ENCODE measurements at regions not wholly inside any gene's neighbourhood (a gene's known extent, or its start where the extent isn't known, plus 50 kb on each side); places are given as distances from the start of the nearest gene placed in this dataset.

DNA sequence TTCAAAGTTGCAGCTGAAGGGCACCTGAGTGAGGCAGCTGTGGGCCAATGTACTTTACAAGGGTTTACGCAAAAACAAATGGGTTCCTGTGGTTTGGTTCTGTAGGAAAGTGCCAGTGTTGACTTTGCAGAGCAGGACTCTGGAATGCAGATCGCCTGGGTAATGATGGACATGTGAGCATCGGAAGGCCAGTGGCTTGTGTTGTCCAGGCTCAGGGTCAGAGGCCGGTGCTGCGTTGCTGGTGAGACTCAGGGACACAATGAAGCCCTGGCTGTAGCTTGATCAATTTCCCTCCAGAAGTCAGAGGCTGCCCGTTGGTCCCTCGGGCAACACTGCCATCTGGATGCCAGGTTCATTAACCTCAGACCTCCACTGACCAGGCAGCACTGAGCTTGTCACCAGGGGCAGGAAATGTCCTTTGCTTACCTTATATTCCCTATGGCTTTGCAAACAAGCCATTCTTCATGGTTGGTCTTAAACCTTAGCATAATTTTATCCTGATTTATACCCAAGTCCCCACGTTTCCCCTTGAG is 753.4 kb downstream of the QKI start:
- DNase-seq (ENCODE audit: low read depth): no peak

DNA sequence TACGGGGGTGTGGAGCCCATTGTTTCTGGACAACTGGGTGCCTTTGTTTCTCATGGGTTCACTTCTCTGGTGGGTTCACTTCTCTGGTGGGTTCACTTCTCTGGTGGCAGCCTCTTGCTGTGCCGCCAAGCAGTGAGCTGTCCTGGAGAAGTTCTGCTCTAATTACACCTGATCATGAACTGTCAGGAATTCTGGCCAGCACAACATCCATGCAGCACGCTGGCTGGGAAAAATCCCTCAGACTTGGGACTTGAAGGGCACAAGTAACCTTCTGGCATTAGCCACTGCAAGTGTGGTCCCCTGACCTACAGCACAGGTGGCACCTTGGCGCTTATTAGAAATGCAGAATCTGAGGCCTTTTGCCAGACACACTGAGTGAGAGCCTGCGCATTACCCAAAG is 752.5 kb downstream of the QKI start:
- DNase-seq (ENCODE audit: low read depth): no peak

DNA sequence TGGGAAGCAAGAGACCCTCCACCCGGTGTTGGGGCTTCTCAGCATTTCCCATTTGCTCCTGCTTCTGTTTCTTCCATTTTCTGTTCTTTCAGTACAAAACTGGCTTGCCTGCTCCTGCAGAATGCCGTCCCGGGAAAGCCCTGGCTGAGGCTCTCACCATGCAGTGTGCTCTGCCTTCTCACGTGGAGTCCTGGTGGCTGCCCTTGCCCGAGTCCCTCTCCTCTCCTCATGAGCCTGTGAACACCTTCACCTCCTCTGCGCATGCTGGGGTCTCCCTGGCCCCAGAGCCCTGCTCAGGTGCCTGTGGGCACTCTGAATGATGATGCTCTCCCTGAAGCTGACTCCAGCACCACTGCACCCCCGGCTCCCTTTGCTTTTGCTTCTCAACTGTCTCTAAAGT is 752.0 kb downstream of the QKI start:
- no peak for DNase-seq (ENCODE audit: low read depth)

DNA sequence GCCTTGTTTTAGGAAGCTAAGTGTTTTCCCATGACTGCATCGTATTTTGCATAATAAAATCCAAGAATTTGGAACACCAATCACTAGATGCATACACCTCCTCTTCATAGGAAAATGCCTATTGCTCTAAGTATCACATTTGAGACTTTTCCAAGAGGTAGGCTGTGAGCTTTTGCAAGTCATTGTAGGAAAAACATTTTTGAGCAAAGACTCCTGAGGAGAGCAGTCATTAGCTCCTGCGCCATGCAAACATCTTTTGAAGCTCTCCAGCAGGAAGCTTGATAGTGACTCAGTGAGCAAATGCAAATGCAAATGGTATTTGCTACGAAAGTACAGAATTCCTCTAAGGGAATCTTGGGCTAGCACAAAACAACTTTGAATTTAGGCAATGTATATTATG is 750.4 kb downstream of the QKI start:
- DNase-seq (ENCODE audit: low read depth): no peak

DNA sequence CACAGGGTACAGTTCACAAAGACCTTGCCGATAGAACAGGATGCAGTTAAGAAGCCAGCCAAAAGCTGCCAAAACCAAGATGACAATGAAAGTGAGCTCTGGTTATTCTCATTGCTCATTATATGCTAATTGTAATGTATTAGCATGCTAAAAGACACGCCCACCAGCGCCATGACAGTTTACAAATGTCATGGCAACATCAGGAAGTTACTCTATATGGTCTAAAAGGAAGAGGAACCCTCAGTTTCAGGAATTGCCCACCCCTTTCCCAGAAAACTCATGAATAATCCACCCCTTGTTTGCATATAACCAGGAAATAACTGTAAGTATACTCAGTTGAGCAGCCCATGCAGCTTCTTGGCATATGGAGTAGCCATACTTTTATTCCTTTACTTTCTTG is 748.7 kb downstream of the QKI start:
- DNase-seq (ENCODE audit: low read depth): no peak

DNA sequence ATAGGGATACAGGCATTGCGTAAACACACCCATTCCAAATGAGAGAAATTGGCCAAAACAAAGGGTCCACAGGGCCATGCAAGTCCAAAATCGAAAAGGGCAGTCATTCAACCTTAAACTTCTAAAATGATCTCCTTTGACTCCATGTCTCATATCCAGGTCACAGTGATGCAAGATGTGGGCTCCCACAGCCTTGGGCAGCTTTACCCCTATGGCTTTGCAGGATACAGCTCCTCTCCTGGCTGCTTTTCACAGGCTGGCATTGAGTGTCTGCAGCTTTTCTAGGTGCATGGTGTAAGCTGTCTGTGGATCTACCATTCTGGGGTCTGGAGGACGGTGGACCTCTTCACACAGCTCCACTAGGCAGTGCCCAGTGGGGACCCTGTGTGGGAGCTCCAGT is 744.5 kb downstream of the QKI start:
- no peak for DNase-seq (ENCODE audit: low read depth)

DNA sequence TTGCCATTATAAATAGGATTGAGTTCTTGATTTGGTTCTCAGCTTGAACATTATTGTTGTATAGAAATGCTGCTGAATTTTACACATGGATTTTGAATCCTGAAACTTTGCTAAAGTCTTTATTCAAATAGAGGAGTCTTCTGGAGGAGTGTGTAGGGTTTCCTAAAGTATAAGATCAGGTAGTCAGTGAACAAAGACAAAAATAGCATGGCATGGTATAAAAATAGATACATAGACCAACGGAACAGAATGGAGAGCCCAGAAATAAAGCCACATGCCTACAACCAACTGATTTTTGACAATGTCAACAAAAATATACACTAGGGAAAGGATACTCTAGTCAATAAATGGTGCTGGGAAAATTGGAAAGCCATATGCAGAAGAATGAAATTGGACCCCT is 740.1 kb downstream of the QKI start:
- DNase-seq (ENCODE audit: low read depth): no peak

DNA sequence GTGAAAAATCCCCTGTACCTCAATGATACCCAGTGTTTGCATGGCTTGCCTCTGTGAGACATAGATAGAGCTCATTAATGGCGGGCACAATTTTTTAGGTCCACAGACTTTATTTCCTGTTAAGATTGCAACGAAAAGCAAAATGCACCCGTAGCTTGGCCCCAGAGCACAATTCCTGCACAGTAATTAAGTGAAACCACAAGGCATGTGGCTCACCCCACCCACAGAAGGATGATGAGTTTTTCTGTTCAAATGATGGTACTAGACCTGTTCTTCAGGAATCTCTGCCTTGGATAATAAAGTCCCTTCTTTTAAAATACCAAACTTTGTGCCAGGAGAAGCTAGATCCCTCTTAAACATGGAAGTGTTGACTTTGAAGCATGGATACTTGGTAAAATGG is 738.1 kb downstream of the QKI start:
- no peak for DNase-seq (ENCODE audit: low read depth)

DNA sequence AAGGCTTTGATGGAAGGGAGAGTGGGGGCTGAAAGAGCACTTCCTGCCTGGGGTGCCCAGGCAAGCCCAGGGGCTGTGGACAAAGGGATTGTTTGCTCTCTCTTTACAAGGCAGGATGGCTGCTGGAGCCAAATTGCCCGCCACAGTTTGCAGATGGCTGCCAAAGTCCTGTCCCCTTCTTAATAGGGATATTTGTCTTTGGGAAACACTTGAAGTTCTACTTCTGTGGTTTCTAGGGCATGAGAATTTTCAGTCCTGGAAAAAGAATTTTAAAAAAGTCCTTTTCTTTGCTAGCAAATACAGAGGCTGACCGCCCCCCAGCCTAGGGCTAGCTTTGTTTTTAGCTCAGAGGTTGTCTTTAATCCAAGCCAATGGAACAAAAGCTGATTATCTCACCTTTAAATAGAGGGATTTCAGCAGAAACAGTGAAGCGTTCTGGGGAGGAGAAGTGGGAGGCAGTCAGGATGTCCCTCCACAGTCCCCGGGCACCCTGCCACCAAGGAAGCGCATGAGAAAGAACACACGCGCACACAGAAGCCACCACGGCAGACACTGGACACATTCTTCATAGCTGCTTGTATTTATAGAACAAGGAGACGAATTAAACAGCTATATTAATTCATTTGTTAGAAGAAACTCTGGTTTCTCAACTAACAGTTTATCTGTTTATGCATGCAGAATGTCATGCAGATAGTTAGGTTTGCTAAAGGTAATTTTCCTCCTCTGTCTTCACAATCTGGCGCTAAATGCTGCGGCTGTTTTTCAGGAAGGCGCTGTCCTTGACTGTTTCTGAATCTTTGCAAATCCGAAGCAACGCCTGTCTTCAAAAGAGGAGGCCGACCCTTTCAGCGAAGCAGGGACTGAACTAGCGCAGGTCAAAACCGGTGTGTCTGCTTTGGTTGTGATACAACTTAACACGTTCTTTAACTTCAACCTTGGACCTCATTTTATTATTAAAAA is 736.9 kb downstream of the QKI start:
- no peak for DNase-seq (ENCODE audit: low read depth)

DNA sequence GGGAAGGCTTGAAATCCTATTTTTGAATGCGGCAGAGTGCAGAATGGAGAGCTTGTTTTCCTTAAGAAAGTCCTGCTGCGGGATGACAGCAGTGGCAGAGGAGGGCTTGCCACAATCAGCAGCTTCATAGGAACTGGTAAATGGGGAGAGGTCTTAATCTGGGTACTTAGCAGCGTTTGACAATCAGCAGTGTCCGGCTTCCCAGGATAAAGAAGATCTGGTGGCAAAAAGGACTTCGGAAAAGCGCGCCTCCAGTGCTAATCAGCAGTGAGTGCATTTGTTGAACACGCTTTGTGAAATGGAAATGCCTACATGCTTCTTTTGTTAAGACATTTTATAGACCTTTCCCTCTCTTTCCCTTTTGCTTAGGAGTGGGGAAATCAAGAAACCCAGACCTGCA is 735.7 kb downstream of the QKI start:
- no peak for DNase-seq (ENCODE audit: low read depth)

DNA sequence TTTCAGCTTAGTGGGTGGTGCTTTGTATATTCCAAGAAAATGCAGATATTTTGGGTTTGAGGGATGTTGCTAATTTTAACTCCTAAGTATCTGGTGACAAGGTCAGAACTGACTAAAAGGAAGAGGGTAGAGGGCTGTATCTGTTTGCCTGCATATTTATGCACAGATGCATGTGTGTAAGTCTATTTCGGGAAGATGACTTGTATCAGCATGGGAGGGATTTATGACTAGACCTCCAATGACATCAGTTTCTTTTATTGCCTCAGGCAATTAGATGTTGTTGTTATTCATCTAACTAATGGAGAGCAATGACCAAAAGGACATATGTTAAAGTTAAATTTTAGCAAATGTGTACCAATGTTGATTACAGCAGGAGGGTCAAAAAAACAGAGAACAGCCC is 734.3 kb downstream of the QKI start:
- DNase-seq (ENCODE audit: low read depth): no peak

DNA sequence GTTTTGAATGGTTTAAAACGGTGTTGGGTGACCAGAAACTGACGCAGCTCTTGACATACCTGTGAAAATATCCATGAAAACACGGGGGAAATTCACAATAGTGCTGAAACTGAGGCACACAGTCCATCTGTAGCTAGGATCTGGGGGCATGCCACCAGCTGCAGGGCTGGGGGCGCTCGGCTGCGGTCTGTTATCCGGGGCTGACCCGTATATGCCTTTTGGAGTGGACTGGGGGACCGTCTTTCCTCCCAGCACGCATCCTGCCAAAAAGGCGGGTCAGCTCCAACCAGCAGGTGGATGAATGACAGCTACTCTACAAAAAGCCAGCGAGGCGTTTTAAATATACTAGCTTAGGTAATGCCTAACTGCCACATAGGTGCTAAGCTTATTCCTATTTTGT is 729.8 kb downstream of the QKI start:
- no peak for DNase-seq (ENCODE audit: low read depth)

DNA sequence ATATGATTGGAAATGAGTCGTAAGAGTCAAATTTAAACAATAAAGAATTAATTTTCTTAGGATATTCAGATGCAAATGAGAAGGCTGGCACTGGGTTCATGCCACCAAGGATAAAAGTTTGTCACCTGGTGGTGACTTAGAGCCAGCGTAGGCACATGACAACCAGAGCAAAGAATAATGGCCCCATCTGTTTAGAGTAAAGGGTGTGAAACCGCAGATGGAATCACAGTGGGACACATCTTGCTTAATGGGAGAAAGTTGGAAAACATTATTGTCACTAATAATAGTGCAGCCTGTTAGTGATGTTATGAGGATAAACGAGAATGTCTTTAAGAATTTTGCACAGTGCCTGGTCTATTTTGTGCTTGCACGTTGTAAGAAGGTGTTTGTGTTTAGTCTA is 727.8 kb downstream of the QKI start:
- no peak for DNase-seq (ENCODE audit: low read depth)

DNA sequence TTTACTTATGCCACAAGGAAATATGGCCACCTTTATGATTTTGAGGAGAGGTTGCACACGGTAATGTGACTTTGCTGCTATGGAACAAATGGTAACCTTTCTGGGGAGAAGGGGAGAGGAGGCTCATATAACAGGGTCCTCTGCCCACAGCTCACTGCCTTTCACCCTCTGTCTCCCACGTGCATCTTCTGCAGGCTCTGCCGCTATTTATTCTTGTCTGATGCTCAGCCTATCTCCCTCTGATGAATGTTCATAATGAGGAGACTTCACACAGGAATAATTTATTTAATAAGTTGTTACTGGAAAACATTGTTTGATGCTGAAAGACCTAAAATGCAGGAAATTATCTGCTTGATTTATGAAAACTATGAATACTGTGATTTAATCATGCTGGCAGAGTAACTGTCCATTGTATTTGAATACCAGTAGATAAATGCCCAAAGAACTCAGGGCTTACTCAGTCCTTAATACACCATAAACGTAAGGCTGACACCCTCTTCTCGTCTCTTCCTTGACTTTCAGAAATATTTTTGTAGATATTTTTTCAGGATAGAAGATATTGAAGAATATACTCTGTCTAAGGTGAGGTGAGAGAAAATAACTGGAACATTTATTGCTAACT is 721.1 kb downstream of the QKI start:
- no peak for DNase-seq (ENCODE audit: low read depth)

DNA sequence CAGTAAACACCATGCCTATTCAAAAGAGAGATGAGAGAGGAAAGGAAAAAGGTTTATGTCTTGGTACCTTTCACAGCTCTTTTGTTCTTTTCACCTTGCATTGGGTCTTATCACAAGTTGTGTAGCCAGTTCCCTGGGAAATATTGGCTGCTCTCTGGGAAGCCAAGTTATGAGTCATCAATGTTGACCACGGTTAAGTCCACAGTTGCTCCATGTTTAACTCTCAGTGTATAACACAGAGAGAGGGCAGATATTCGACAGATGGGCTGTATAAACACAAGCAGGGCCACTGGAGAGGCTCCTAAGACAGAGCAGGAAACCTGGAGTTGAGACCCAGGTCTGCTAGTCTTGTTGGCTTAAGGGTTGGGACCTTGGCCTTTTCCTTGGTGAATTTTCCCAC is 718.6 kb downstream of the QKI start:
- DNase-seq (ENCODE audit: low read depth): peak; percentile 32

DNA sequence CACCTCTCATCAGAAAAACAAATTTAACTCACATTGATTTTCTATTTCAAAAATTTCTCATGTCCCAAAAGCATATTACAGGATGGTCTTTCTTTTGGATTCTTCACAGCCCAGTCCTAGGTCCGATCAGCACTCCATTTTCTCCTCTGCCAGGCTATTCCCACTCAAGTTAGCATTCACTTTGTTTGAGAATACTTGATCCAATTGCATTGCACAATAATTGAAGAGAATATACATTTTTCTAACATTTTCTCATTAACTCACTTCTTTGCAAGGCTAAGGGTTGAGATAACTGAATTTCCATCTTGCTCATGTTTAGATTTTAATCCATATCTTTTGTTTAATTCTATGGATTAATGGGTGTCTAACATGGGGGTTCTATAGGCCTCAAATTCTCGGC is 716.1 kb downstream of the QKI start:
- DNase-seq (ENCODE audit: low read depth): no peak

DNA sequence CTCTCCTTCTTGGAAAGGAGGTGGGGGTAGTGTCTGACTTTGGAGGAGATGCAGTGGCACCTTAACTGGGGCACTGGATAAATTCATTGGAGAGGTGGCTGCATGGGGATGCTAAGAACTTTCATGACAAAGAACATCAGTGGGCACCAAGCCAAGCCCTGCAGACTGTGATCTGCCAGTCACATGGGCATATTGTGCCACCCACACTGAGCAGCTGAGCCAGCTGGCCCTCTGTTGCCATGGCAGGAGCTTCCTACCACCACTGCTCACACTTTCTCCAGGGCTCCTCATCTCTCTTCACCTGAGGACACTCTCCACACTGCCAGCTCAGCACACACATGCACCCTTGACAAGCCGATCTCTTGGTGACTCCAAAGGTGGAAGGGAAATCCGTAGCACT is 715.6 kb downstream of the QKI start:
- no peak for DNase-seq (ENCODE audit: low read depth)

DNA sequence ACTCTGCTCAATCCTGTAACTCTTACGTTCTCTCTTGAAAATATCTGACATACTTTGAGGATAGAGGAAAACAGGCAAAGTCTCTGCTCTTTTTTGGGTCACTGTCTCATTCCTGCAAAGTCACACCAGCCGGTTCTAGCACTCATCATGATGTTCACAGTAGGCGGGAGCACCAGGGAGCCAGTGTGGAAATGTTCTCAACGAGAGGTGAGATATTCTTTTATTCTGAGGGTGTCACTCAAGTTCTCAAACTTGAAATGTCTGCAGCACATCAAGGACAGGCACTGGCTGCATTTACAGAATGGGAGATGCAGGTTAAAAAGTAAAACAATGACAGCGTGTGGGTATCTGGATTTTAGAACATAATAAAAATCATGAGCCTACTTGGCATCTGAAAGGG is 714.7 kb downstream of the QKI start:
- DNase-seq (ENCODE audit: low read depth): no peak

DNA sequence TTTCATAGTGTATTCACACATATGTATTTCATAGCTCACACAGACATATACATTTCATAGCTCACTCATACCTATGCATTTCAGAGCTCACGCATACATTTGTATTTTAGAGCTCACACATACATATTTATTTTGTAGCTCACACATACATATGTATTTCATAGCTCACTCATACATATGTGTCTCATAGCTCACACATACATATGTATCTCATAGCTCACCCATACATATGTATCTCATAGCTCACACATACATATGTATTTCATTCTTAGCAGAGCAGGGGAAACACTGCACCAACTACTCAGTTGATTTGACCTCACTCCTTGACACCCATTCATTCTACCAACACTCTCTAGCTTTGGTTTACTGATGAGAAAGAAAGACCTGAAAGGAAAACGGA is 713.6 kb downstream of the QKI start:
- DNase-seq (ENCODE audit: low read depth): no peak

DNA sequence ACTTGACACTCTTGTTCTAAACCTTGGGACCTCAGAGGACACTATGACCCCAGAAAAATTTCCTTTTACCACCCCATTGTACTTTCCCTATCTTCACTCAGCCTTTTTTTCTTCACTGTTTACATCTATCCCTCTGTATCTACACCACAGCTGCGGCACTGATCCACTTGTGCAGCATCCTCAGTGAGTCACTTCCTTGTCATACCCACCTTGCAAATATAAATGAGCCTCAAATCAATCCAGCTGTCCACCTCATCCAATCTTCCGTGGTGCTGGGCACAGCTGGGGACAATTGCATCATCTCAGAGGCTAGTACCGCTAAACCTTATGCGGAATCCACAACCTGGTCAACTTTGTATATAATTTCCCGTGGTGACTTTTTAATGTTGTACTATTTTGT is 710.5 kb downstream of the QKI start:
- peak; percentile 39 for DNase-seq (ENCODE audit: low read depth)

DNA sequence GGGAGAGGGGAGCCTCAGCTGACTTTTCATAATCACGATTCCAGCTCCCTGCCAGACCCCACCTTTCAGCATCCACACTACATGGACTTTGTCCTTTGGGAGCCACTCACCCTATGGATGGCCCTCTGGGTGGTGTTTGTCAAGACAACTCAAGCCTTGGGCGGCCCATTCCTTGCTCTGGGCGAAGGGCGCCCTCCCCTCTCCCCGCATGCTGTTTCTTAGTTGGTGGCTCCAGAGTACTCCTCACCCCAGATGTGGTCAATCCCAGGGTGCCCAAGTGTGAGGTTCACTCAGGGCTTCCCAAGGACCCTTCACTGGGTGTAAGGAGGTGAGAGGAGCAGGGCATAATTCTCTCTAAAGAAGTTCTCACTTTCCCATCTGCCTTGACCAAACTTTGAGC is 710.0 kb downstream of the QKI start:
- no peak for DNase-seq (ENCODE audit: low read depth)

DNA sequence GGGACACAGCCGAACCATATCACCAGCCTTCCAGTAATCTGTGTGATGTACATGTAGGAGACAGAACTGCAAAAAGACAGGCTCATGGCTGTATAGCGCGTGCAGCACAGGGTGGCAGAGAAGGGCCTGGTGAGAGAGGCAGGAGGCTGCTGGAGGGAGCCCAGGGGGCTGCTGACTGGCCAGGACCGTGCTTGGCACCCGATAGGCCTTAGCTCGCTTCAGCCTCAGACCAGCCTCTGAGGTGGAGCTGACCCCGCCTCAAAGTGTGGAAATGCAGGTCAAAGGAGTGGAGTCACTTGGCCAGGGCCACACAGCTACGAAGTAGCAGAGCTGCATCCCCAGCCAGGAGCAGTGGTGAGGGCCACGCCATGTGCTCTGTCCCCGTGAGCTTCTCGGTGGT is 707.6 kb downstream of the QKI start:
- no peak for DNase-seq (ENCODE audit: low read depth)

DNA sequence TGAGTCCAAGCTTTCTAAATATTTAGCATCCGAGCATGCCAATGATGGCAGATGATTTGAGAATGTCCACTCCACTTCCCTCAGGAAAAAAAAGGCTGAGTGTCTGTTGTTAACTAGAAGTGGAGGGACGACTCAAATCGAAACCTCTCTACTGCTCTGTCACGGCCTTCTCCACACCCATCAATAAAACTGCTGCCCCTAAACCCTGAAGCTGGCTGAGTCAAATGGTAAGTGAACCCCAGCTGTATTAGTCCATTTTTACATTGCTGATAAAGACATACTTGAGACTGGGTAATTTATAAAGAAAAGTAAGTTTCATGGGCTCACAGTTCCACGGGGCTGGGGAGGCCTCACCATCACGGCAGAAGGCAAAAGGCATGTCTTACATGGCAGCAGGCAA is 707.0 kb downstream of the QKI start:
- DNase-seq (ENCODE audit: low read depth): no peak

All from Daoy (cell line).